HG03571 (cell line): ENCODE measurements at regions not wholly inside any gene's neighbourhood (a gene's known extent, or its start where the extent isn't known, plus 50 kb on each side); places are given as distances from the start of the nearest gene placed in this dataset.

Source experiments
- ATAC-seq: cut with Tn5 transposase; IDR thresholded peaks from one replicate; pipeline ENCODE4 v1.9.1; 2021; ENCODE audit not compliant: unreplicated experiment

- ATAC-seq: no peak
Measured at GRCh38 chr12:124372831-124373230, 77.9 kb downstream of the RFLNA start.

DNA sequence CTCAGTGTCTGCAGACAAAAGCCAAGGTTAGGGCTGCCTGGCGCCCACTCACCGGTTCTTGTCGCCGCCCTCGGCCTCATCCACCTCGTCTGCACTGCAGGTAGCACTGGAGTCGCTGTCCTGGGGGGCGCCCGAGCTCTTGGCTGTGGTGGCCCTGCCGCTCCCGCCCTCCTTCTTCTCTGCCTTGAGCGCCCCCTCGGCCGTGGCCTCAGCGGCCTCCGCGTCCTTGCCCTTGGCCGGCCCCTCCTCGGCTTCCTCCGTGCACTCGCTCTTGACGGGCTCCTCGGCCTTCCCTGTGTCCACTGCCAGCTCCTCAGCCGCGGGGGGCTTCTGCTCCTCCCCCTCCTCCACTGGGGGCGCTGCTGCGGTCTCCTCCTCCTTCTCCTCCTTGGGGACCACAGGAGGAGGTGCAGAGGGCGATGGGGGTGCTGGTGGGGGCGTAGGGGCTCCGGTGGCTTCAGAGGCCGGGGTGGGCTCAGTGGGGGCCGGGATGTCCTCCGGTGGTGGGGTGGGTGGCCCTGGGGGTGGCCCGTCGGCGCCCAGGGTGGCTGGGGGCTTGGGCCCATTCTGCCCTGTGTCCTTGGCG is 77.2 kb downstream of the RFLNA start:
- ATAC-seq: no peak

DNA sequence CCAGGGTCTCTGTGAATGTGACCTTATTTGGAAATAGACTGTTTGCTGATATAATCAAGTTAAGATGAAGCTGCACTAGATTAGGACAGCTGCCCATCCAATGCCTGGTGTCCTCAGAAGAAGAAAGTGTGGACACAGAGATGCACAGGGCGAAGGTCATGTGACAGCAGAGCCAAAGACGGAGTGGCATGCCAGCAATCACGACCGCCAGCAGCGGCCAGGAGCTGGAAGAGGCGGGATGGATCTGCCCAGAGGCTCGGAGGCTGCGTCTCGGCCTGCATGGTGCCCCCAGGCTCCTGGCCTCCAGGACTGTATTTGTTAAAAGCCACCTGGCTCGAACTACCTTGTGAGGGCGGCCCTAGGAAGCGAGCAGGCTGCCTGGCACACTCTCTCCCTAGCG is 76.5 kb downstream of the RFLNA start:
- ATAC-seq: no peak

DNA sequence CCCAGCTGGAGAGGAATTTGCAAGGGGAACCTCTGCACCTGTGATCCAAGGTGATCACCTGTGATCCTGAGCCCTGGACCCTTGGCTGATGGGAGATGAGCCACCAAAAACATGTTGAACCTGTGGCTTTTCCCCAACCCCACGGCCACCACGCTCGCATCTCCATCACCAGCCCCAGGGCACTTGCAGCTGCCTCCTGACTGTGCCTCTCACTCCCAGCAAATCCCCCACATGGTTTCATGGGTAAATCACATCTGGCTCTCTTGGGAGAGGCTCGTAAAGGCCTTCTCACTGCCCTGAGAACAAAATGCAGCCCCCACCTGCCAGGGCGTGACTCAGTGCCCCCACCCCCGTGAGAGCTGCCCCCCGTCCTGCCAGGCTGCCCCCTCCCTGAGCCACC is 76.0 kb downstream of the RFLNA start:
- no peak for ATAC-seq

DNA sequence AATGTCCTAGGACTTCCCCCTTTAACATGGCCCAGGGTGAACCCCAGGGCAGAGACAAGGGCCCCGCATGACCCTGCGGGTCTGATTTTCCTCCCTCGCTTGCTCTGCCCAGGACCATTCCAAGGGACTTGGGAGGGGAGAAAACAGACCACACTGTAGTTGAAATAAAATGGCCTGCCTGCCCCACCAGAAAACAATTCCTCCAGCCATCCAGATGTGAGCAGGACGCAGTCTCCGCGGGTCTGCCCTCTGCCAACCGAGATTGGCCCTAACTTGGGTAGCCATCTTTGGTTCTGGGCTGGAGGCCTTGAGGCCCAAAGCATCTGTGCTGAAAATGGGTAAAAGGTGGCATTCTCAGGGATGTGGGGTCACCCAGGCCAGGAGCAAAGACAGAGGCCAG is 75.5 kb downstream of the RFLNA start:
- no peak for ATAC-seq

- no peak for ATAC-seq
Measured at GRCh38 chr12:124369827-124370378, 75.0 kb downstream of the RFLNA start.

GRCh38 chr12:124369055-124369826 is 74.3 kb downstream of the RFLNA start:
- no peak for ATAC-seq

GRCh38 chr12:124368421-124369032 is 73.6 kb downstream of the RFLNA start:
- ATAC-seq: no peak

GRCh38 chr12:124365726-124366430 is 71.0 kb downstream of the RFLNA start:
- ATAC-seq: no peak
